ENCODE measurements at regions not wholly inside any gene's neighbourhood (a gene's known extent, or its start where the extent isn't known, plus 50 kb on each side); places are given as distances from the start of the nearest gene placed in this dataset.
"Not testable (repeated sequence)": the region's sequence is repeated elsewhere in the genome, so short reads cannot be mapped to it uniquely, and the experiment has no call there.

- not testable (repeated sequence) for DNase-seq (ENCODE audit: low spot score)
Measured at GRCh38 chr10:78096486-78096885, 62.8 kb downstream of the RPS24 start.

GRCh38 chr10:78102593-78102992 lies 68.9 kb downstream of the RPS24 start:
- DNase-seq (ENCODE audit: low spot score): not testable (repeated sequence)

GRCh38 chr10:78109210-78109609 lies 75.5 kb downstream of the RPS24 start:
- no peak for DNase-seq (ENCODE audit: low spot score)

GRCh38 chr10:78115135-78115853 lies 81.6 kb downstream of the RPS24 start:
- no peak for DNase-seq (ENCODE audit: low spot score)

GRCh38 chr10:78116361-78116760 lies 82.7 kb downstream of the RPS24 start:
- DNase-seq (ENCODE audit: low spot score): no peak

- no peak for DNase-seq (ENCODE audit: low spot score)
Measured at GRCh38 chr10:78118591-78118990, 84.9 kb downstream of the RPS24 start.

GRCh38 chr10:78121801-78122200 lies 88.1 kb downstream of the RPS24 start:
- DNase-seq (ENCODE audit: low spot score): no peak

- no peak for DNase-seq (ENCODE audit: low spot score)
Measured at GRCh38 chr10:78124167-78124566, 90.5 kb downstream of the RPS24 start.

- no peak for DNase-seq (ENCODE audit: low spot score)
Measured at GRCh38 chr10:78129211-78129610, 95.5 kb downstream of the RPS24 start.

GRCh38 chr10:78130966-78131710 lies 97.5 kb downstream of the RPS24 start:
- DNase-seq (ENCODE audit: low spot score): no peak

GRCh38 chr10:78134773-78135306 lies 101.2 kb downstream of the RPS24 start:
- peak; percentile 17 for DNase-seq (ENCODE audit: low spot score)

GRCh38 chr10:78137147-78137546 lies 103.5 kb downstream of the RPS24 start:
- DNase-seq (ENCODE audit: low spot score): no peak

GRCh38 chr10:78139341-78139740 lies 105.7 kb downstream of the RPS24 start:
- no peak for DNase-seq (ENCODE audit: low spot score)

GRCh38 chr10:78140066-78140630 lies 106.5 kb downstream of the RPS24 start:
- DNase-seq (ENCODE audit: low spot score): no peak

- DNase-seq (ENCODE audit: low spot score): no peak
Measured at GRCh38 chr10:78143576-78143975, 109.9 kb downstream of the RPS24 start.

- DNase-seq (ENCODE audit: low spot score): no peak
Measured at GRCh38 chr10:78146200-78146599, 112.5 kb downstream of the RPS24 start.

- DNase-seq (ENCODE audit: low spot score): no peak
Measured at GRCh38 chr10:78147202-78147601, 113.5 kb downstream of the RPS24 start.

GRCh38 chr10:78148216-78148960 lies 114.7 kb downstream of the RPS24 start:
- no peak for DNase-seq (ENCODE audit: low spot score)

- no peak for DNase-seq (ENCODE audit: low spot score)
Measured at GRCh38 chr10:78148961-78149612, 115.4 kb downstream of the RPS24 start.

GRCh38 chr10:78150756-78151155 lies 117.1 kb downstream of the RPS24 start:
- no peak for DNase-seq (ENCODE audit: low spot score)

- DNase-seq (ENCODE audit: low spot score): no peak
Measured at GRCh38 chr10:78155722-78156121, 122.1 kb downstream of the RPS24 start.

GRCh38 chr10:78160591-78160990 lies 126.9 kb downstream of the RPS24 start:
- no peak for DNase-seq (ENCODE audit: low spot score)

Data from COLO829 (cell line).